HG02678 (cell line): ENCODE measurements at regions not wholly inside any gene's neighbourhood (a gene's known extent, or its start where the extent isn't known, plus 50 kb on each side); places are given as distances from the start of the nearest gene placed in this dataset.
"Not testable (repeated sequence)": the region's sequence is repeated elsewhere in the genome, so short reads cannot be mapped to it uniquely, and the experiment has no call there.

Experiments
- ATAC-seq: cut with Tn5 transposase; IDR thresholded peaks from one replicate; pipeline ENCODE4 v1.9.1; 2021; ENCODE audit warnings: mild to moderate bottlenecking, moderate library complexity; ENCODE audit not compliant: unreplicated experiment

DNA sequence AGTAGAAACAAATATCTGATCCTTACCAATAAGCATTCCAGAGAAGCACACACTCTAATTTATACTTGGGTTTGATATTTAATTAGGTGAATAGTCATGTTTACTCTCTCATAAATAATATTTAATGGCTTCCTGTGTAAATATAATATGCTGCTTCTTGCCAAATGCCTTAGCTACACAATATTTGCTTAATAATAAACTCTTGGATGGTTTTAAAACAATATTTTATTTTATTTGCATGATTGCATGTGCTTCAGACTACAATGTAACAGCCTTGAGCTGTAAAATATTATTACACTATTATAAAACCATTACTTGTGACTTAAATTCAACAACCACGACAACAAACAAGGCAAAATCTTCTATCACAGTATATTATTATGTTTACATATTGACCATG, 542.4 kb upstream of the CHD1 start:
- not testable (repeated sequence) for ATAC-seq

DNA sequence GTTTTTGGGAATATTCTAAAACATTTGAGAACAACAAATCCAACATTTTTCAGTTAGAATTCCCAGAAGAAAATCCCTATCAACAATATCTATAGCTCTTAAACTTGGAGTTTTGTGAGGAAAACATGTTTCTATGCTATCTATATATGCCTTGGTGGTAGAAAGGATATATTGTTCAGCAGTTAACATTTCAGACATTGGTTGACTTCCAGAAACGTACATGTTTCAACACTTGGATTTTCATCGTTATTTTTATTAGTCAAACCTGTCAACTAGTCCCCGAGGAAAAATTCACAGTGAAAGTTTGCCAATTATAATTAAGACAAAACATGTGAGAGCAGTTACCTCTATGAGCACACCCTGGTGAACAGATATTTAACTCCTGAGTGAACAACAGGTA, 541.8 kb upstream of the CHD1 start:
- not testable (repeated sequence) for ATAC-seq

DNA sequence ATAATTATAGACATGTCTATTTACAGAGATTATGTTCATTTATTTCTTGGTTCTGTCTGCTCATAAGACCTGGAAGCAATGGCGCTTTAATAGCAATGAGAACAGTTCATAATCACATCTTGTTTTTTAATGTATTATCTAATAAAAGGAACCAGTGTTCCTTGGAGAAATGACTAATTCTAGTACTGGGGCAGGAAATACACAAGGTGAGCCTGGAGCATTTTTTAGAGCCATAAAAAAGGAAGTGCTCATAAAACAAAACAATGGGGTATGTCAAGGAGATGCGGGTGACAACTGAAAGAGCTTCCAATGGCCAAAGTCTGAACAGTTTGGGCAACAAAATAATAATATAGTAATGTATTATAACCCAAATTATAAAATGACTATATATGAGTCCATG, 531.9 kb upstream of the CHD1 start:
- ATAC-seq, result no peak

DNA sequence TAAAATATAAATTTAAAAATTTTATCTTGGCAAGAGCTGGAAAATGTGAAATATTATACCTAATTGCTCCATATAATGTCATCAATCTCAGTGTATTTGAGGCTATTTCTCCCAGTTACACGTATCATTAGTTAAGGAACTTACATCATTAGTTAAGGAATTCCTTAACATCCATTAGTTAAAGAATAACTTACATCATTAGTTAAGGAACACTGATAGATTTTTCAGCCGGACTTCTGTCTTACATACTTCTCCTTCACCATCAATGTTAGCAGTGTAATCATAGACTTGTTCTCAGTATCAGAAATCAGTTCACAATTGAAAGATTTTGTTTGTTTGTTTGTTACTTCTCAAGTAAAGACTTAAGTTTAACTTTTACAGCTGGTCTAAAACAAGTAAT, 524.4 kb upstream of the CHD1 start:
- no peak for ATAC-seq

DNA sequence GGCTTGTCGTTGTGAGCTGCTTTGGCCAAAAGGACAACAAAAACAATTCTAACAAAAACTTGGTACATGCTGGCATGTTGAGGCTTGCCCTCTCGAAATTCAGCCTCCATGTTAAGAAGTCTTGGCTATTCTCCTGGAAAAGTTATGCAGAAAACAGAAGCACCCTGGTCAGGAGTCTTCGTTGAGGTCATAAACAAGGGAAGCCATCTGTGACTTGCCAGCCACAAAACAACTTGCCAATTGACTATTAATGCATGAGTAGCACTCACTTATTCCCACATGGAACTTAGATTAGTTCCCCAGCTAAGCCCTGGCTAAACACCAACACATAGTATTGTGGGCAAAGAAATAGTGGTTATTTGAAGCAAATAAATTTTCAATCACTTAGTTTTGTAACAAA, 521.0 kb upstream of the CHD1 start:
- ATAC-seq, result no peak

DNA sequence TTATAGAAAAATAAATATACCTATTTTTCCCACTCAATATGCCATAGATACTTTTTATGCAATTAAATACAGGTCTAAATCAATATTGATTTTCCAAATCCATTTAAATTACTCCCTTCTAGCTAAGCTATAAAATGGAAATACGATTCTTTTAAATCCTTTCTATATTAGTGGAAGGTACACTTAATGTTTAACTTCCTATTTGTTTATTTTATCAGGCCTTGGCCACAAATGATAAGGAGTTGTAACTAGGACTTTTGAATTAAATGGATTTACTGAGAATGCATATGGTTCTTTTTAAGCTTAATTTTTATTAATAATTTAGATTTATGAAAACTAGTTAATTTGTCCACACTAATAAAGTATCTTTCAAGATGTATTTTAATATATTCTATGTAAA, 517.0 kb upstream of the CHD1 start:
- ATAC-seq, result no peak

DNA sequence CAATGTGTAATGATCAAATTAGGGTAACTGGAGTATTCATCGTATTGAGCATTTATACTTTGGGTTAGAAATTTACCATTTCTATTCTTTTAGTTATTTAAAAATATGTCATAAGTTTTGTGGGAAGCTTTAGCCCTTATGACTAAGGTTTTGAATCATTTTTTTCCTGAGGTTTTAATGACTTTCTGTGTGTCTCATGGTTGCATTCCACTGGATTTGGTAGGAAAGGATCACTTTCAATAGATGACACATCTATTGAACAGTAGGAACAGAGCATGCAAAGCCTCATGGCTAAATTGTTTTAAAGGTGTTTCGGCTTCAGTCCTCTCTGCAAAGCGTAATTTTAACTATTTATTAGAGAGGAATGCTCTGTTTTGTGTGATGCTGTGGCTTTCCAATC, 512.4 kb upstream of the CHD1 start:
- ATAC-seq, result no peak

DNA sequence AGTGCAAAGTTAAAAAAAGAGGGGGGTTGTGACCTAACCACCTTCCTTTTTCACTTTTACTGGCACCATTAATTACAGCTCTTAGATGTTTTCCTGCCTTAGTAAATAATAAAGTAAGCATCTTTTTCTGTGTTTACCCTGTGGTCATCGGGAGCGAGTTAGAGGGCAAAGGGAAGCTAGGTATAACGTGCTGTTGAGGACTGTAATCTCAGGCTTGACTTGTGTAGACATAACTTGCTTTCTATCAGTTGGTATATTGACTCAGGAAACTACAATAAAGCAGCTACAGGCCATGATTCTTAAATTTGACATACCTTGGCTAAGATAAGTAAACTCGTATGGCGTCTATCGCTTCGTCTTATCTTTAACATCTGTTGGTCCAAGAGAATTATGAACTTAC, 509.8 kb upstream of the CHD1 start:
- no peak for ATAC-seq

DNA sequence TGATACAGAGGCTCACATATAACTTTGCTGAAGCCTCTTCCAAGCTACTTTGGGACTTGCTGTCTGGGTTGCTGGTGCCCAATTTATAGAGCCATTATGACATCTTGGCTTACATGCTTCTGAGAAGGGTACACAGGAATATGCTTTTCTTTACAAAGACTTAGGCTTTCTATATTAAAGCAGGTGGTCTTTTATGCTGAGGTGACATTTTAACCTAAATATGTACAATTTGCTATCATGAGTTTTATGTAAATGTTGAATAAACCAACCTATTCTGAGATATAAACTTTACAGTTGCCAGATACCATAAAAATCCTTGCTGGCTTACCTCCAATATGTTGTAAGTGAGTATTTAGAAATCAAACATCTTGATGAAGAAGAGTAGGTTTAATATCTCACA, 509.2 kb upstream of the CHD1 start:
- ATAC-seq, result no peak

DNA sequence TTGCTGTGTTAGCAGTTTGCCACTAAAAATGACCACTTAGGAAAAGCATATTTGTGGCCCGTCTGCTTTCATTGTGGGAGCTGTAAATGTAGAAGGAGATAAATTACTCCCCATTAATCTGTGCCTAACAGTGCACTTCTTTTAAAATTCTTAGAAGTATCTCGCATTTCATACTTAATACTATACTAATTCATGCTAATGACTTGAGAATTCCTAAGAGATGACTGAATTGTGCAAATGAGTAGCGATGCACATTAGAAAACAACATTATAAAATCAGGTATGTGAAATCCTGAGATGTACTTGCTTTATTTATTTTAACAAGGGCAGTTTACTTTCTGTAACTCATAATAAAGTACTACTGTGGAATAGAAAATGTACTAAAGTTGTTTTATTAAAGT, 494.6 kb upstream of the CHD1 start:
- ATAC-seq, result not testable (repeated sequence)

DNA sequence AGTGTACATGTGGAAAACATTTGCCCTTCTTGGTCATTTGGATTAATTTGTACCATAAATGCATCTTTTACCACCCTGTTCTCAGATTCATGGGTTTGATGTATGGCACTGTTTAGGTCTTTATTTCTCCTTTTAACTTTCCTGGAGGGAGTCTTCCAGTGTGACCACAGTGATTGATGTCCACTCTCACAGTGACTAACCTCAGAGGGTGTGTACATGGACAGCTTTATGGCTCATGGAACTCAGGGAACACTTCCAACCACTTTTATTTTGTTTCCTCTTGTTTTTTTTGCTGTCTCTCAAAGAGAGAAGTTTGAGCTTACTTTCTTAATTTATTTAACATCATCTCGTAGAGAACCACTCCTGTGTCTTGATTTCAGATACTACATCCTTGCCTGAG, 489.8 kb upstream of the CHD1 start:
- not testable (repeated sequence) for ATAC-seq

DNA sequence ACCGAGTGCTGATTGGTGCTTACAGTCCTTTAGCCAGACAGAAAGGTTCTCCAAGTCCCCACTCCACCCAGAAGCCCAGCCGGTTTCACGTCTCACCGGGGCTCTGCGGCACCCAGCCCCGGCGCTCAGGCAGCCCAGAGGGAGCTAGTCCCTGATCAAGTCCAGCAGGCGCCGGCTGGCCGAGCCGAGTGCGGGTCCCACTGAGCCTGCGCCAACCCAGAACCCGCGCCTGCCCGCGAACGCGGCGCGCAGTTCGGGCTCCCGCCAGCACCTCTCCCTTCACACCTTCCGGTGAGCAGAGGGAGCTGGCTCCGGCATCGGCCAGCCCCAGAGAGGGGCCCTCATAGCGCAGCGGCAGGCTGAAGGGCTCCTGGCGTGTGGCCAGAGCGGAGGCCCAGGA, 481.6 kb upstream of the CHD1 start:
- not testable (repeated sequence) for ATAC-seq

DNA sequence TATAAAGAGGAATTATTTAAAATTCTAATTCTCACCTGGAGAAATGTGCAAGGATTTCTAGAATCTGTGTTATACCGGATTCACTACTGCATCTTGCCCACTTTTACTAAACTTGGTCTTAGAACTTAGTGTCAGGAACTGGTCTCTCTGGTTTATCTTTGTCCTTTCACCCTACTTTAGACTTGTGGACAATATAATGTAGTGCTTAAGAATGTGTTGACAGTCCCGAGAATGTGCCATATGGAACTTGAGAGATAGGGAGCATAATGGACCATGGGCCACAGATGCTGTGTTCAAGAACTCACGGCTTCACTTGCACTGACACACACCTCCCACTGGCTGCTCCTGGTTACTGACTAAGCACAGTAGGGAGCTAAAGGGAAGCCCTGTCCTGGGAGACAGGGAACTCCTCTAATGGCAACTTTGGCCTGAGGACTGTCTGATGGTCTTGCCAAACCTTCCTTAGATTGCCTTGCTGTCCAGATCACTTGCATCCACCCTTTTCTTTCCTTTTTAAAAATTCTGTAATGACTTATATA, 476.0 kb upstream of the CHD1 start:
- ATAC-seq, result not testable (repeated sequence)

DNA sequence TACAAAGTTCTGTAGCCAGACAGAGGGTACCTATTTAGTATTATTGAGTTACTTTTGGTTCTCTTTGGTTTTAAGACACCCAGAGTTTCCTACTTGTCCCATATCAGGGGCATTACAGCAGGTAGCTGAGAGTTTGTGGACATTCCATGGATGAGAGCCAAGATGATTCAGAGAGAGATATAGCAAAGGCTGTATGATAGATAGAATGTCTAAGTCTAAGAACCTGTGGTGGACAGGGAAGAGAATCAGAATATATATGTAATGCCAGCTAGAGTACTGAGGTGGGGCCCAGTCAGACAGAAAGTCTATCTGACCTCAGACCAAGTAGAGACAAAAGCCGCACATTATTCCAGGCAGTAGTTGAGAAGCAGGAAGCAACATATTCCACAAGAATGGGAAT, 471.8 kb upstream of the CHD1 start:
- ATAC-seq, result not testable (repeated sequence)

DNA sequence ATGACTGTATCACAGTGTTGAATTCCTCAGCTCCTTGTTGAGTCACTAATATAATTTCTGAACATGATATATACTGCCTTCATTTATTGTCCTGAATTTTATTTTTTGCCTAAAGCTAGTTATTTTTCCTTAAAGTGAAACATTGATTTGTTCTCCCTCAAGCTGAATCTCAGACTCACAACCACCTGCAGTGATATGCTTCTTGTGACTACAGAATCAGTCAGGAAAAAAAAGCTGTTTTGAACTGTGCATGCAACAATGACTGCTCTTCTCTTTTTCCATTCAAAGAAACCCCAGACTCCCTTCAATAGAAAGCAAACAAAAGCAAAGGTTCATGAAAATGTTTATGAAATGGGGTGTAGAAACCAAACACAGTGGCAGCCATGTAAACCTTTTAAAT, 470.2 kb upstream of the CHD1 start:
- ATAC-seq, result no peak

DNA sequence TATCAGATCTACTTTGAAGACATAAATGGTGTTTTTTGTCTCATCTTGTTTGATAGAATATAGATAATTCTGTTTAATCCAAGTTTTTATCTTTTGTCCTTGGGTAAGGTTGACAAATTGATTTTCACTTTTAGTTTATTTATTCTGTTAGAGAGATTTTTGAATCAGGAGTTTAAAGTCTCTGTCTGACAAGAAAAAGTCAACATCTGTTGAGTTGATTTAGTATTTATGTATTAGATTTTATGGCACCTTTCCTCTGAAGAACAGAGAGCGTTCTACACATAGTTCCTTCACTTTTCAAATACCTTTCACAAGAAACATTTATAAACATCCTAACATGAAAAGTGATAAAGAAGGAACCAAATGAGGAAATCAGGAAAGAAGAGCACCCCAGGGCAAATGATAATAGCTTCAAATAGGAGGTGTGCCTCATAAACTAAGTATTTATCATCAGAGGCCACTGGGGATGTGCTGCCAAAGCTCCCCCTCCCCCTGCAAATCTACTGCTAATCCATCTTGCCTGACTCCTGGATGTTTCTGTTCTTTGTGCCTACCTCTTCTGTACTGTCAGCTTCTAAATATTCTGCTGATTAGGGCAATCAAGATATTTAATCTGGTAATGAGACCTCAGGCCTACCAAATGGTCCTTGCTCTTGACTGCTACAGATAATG, 457.7 kb upstream of the CHD1 start:
- no peak for ATAC-seq

DNA sequence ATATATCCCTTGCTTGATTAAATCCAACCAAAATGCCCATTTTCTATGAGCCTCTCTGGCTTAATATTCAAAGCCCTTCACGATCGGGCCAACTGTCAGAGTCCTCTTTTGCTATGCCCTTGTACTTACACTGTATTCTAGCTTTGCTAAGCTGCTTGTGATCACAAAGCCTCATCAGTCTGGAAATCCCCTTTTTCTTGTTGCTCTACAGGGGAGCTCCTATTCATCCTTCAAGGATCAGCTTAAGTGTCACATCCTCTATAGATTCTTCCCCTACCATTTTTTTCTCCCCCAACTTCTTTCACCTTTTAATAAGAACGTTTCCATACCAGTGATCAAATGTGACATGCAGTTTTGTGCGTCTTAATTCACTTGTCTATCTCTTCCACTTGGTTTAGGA, 450.4 kb upstream of the CHD1 start:
- ATAC-seq, result no peak

DNA sequence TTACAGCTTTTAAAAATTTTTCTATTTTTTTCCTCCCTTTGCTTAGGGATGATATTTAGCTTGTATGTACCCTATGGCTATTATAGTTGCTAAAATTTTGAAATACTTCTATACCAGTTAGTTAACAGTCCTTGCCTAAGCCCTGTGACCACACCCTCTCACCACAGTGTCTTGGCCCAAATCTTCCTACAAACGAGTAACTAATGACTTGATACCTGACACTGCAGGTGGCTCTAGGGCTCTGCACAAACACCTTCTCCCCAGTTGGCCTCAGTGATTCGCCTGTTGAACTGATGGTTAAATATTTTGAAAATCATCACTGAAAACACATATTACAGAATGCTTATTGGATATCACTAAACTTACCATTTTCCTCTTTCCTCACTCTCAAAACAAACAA, 449.6 kb upstream of the CHD1 start:
- ATAC-seq, result no peak

DNA sequence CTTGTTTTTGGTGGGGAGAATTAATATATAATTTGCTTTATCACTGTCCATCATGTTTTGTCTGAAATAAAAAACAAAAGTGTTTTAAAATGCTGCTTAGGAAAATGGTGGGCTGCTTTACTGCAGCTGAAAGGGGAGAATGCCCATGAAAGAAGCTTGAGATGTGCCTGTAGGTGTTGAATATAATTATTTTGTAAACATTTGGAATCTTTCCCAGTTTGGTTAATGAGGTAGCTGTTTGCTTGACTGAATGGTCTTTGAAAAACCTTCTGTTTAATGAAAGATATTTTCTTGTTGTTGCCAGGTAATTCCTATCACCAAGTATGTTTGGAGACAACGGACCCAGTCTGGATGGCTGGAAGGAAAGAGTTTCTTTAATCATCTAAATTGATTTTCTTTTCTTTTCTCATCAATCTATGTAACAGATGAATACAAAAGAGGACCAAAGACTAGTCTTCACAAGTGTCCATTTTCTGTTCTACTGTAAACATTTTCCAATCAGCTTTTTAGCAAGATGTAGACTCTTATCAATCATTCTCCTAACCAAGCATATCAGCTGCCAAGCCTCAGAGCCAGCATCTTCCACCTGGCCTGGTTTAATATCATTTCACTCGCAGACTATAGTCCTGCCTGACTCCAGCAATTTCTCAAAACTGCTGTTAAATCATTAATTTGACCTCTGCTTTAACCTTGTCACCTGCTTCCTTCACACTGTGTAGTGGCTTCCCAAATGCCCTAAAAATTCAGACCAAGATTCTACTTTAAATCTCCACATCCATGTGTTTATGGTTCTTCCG, 441.2 kb upstream of the CHD1 start:
- ATAC-seq, result no peak

DNA sequence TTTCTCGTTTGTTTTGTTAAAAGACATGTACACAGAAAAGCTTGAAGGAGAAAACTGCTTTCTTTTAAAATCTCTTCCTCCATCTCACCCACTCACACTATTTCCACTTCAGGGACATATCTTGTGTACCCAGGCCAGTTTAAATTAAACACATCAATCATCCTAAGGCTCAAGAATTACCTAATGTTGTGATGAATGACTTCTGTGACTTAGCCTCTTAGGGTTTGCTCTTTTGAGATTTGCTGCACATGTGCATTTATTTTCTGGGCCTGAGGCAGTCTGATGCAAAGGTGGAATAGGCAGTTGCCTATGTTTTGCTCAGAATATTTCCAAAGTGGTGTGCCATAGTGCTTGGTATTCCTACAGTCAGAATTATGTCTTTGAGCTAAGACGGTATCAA, 439.9 kb upstream of the CHD1 start:
- ATAC-seq, result no peak

DNA sequence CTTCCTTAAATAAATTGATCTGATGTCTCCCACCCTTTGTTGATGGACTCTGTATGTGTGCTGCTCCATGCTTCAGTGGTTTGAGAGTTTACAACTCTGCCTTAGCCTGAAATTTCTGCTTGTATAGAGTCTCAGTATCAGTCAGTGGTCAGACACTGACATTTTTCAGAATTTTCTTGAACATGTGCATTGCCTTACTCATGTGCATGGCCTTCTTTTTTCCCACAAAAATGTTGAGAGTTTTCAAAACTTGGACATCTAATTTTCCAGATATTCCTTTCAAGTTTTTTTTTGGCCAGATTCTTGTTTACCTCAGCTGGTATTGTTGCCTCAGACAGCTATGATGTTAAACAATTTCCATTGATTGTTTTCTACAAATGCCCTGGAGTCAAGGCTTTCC, 427.1 kb upstream of the CHD1 start:
- no peak for ATAC-seq

DNA sequence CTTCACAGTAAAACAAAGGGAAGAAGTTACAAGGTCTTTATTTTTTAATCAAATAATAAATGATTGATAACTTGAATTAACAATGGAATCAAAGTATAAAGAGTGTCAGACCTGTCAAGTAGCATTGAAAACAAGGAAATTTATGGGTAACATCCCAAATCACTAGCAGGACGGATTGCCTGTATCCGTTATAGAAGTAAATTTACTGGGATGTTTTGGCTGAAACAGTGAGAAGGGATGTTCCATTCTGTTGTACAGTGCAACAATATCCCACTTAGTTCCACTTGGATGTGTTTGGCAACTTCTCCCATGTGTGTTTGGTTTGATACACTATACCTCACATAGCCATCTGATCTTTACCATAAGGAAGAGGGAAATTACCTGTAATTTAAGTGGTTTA, 421.0 kb upstream of the CHD1 start:
- no peak for ATAC-seq
